ENCODE measurements at regions not wholly inside any gene's neighbourhood (a gene's known extent, or its start where the extent isn't known, plus 50 kb on each side); places are given as distances from the start of the nearest gene placed in this dataset.

- TF ChIP-seq CTCF (IDR thresholded peaks at IDR 0.05 in 8 of 11, conservative IDR thresholded peaks at IDR 0.05 in 3 of 11) (no peak), POLR2A (IDR thresholded peaks at IDR 0.05) (no peak)
These were observed 184.4 kb upstream of the DMRT1 start for GRCh38 chr9:656926-657568.
